H1 (cell line): ENCODE measurements at regions not wholly inside any gene's neighbourhood (a gene's known extent, or its start where the extent isn't known, plus 50 kb on each side); places are given as distances from the start of the nearest gene placed in this dataset.
A peak's percentile ranks its signal among the peaks of the same experiment; 100 is the strongest.

Experiments
- CTCF ChIA-PET: fragments of 300-600 bp; sonication (Branson Sonifier 250); formaldehyde crosslinking; loops from one replicate; lab custom pipeline; 2021; ENCODE audit not compliant: partially characterized antibody; lab: Charles Lee
- POLR2A ChIA-PET: fragments of 300-600 bp; sonication (Branson Sonifier 250); formaldehyde crosslinking; loops from one replicate; lab custom pipeline; 2021; ENCODE audit warnings: inconsistent platforms; ENCODE audit not compliant: partially characterized antibody; lab: Charles Lee
- DNase-seq, 2 experiments: peaks; one replicate each; pipeline versions ENCODE4 v3.0.0 to v3.0.0-alpha.2; 2010 to 2022; ENCODE audit warnings: low spot score in 2 of 2, low read depth in 1 of 2, mixed read lengths in 1 of 2
- FAIRE-seq: peaks from 2 replicates; lab custom pipeline; 2011; peaks lifted over from hg19 to GRCh38; lab: Jason Lieb, UNC
- H2AFZ ChIP-seq: 2 replicates; pipeline ENCODE4 v1.8.1; 2012; ENCODE audit warnings: low read length, inconsistent platforms
- H2AK5ac ChIP-seq: 2 replicates; pipeline ENCODE4 v1.6.1; 2013; ENCODE audit warnings: low read depth, low read length
- H2BK120ac ChIP-seq: replicated peaks from 2 replicates; pipeline ENCODE3; 2013; ENCODE audit warnings: low read depth, low read length, inconsistent platforms
- H2BK12ac ChIP-seq: 2 replicates; pipeline ENCODE4 v1.6.1; 2013; ENCODE audit warnings: low read depth, low read length
- H2BK15ac ChIP-seq: 2 replicates; pipeline ENCODE4 v1.6.1; 2013; ENCODE audit warnings: low read length
- H2BK20ac ChIP-seq: 2 replicates; pipeline ENCODE4 v1.6.1; 2013; ENCODE audit warnings: low read length
- H2BK5ac ChIP-seq: 2 replicates; pipeline ENCODE4 v1.6.1; 2013; ENCODE audit warnings: low read depth, low read length
- H3K14ac ChIP-seq: 2 replicates; pipeline ENCODE4 v1.6.1; 2013; ENCODE audit warnings: inconsistent platforms; ENCODE audit not compliant: insufficient read length
- H3K18ac ChIP-seq: 2 replicates; pipeline ENCODE4 v1.6.1; 2013; ENCODE audit warnings: low read length; ENCODE audit errors: extremely low read depth
- H3K23ac ChIP-seq: 2 replicates; pipeline ENCODE4 v1.6.1; 2013; ENCODE audit warnings: inconsistent platforms; ENCODE audit not compliant: insufficient read length
- H3K23me2 ChIP-seq: 2 replicates; pipeline ENCODE4 v1.6.1; 2013; ENCODE audit warnings: low read depth, low read length
- H3K27ac ChIP-seq: 2 replicates; pipeline ENCODE4 v1.6.1; 2011; ENCODE audit warnings: low read depth, low read length, inconsistent platforms
- H3K27me3 ChIP-seq, 4 experiments: replicated peaks in 1 of 4; 1 replicate in 1 of 4; 2 replicates in 3 of 4; pipeline versions ENCODE4 v1.6.1 to v1.8.1; 2011 to 2013; ENCODE audit warnings: low read length in 3 of 4, mild to moderate bottlenecking in 3 of 4, inconsistent platforms in 2 of 4, mixed read lengths in 2 of 4, moderate library complexity in 1 of 4; ENCODE audit not compliant: control insufficient read depth in 3 of 4, insufficient read depth in 3 of 4; ENCODE audit errors: extremely low read depth in 1 of 4
- H3K36me3 ChIP-seq, 4 experiments: 2 replicates each; pipeline versions ENCODE4 v1.6.1 to v1.8.1; 2011 to 2013; ENCODE audit warnings: mild to moderate bottlenecking in 4 of 4, low read length in 3 of 4, moderate library complexity in 2 of 4, control low read depth in 1 of 4, inconsistent platforms in 1 of 4; ENCODE audit not compliant: insufficient read depth in 4 of 4, control insufficient read depth in 2 of 4
- H3K4ac ChIP-seq: replicated peaks from 2 replicates; pipeline ENCODE3; 2013; ENCODE audit warnings: low read length, low read depth, mixed read lengths, inconsistent platforms; ENCODE audit not compliant: insufficient read length
- H3K4me1 ChIP-seq, 4 experiments: replicated peaks in 1 of 4; 1 replicate in 1 of 4; 2 replicates in 3 of 4; pipeline versions ENCODE4 v1.6.1 to v1.8.1; 2011 to 2013; ENCODE audit warnings: low read length in 3 of 4, inconsistent platforms in 2 of 4, mixed read lengths in 1 of 4; ENCODE audit not compliant: insufficient read depth in 4 of 4, control insufficient read depth in 3 of 4
- H3K4me2 ChIP-seq, 2 experiments: 2 replicates each; pipeline versions ENCODE4 v1.6.1 to v1.8.1; 2011 to 2013; ENCODE audit warnings: low read depth in 2 of 2, low read length in 2 of 2, control low read depth in 1 of 2, inconsistent platforms in 1 of 2, mild to moderate bottlenecking in 1 of 2; ENCODE audit not compliant: insufficient read depth in 1 of 2
- H3K4me3 ChIP-seq, 4 experiments: fragments of 200-600, 300-600 bp in 1 of 4; sonication (generic), shearing (Covaris generic), sonication (Bioruptor Twin) in 1 of 4; 2 replicates each; pipeline versions ENCODE4 v1.5.1 to v1.8.1; 2011 to 2016; ENCODE audit warnings: low read length in 4 of 4, low read depth in 3 of 4, control low read depth in 2 of 4, inconsistent platforms in 2 of 4, mild to moderate bottlenecking in 2 of 4, mixed read lengths in 1 of 4, moderate library complexity in 1 of 4; ENCODE audit not compliant: insufficient read depth in 2 of 4; ENCODE audit errors: extremely low read depth in 1 of 4
- H3K56ac ChIP-seq: replicated peaks from 2 replicates; pipeline ENCODE3; 2013; ENCODE audit warnings: low read depth, mild to moderate bottlenecking, mixed read lengths, low read length, inconsistent platforms; ENCODE audit not compliant: insufficient read length
- H3K79me1 ChIP-seq: 2 replicates; pipeline ENCODE4 v1.6.1; 2013; ENCODE audit warnings: low read depth, low read length, control low read depth
- H3K79me2 ChIP-seq, 2 experiments: 2 replicates each; pipeline versions ENCODE4 v1.6.1 to v1.8.1; 2012 to 2013; ENCODE audit warnings: low read length in 2 of 2, mild to moderate bottlenecking in 2 of 2, inconsistent platforms in 1 of 2; ENCODE audit not compliant: insufficient read depth in 2 of 2, control insufficient read depth in 1 of 2
- H3K9ac ChIP-seq, 4 experiments: replicated peaks in 1 of 4; 1 replicate in 1 of 4; 2 replicates in 3 of 4; pipeline versions ENCODE4 v1.6.1 to v1.8.1; 2011 to 2013; ENCODE audit warnings: low read depth in 3 of 4, low read length in 3 of 4, control low read depth in 2 of 4, mild to moderate bottlenecking in 2 of 4, moderate library complexity in 2 of 4, inconsistent platforms in 1 of 4; ENCODE audit errors: extremely low read depth in 1 of 4
- H3K9me3 ChIP-seq, 2 experiments: 2 replicates each; pipeline versions ENCODE4 v1.6.1 to v1.8.1; 2012 to 2013; ENCODE audit warnings: mild to moderate bottlenecking in 2 of 2, moderate library complexity in 2 of 2, control low read depth in 1 of 2, inconsistent platforms in 1 of 2, low read depth in 1 of 2, low read length in 1 of 2, mixed read lengths in 1 of 2; ENCODE audit not compliant: insufficient read depth in 2 of 2
- H4K20me1 ChIP-seq, 2 experiments: replicated peaks in 1 of 2; 2 replicates each; pipeline versions ENCODE3 to v1.8.1; 2011 to 2013; ENCODE audit warnings: inconsistent platforms in 2 of 2, low read length in 2 of 2, mild to moderate bottlenecking in 1 of 2; ENCODE audit not compliant: insufficient read depth in 2 of 2, control insufficient read depth in 1 of 2
- H4K5ac ChIP-seq: 2 replicates; pipeline ENCODE4 v1.6.1; 2013; ENCODE audit warnings: low read length, low read depth, mixed read lengths, inconsistent platforms; ENCODE audit not compliant: insufficient read length
- H4K8ac ChIP-seq: 2 replicates; pipeline ENCODE4 v1.8.0; 2013; ENCODE audit warnings: mild to moderate bottlenecking, moderate library complexity, low read length, inconsistent platforms; ENCODE audit not compliant: insufficient read depth; ENCODE audit errors: extremely low read depth
- H4K91ac ChIP-seq: replicated peaks from 2 replicates; pipeline ENCODE3; 2013; ENCODE audit warnings: low read length, mixed read lengths, inconsistent platforms; ENCODE audit not compliant: insufficient read length
- BRCA1 ChIP-seq: IDR thresholded peaks from 2 replicates; pipeline ENCODE4 v1.6.1; 2012; ENCODE audit warnings: low read depth, low read length, improper control_type of control experiment
- CBX8 ChIP-seq: fragments of 300-800, 300-1000 bp; sonication (generic); IDR thresholded peaks from 2 replicates; pipeline ENCODE4 v1.7.1; 2016; ENCODE audit warnings: low read depth, low read length, borderline replicate concordance
- MAX ChIP-seq: IDR thresholded peaks from 2 replicates; pipeline ENCODE4 v1.6.1; 2012; ENCODE audit warnings: inconsistent platforms
- RAD21 ChIP-seq, 2 experiments: IDR thresholded peaks in 1 of 2; conservative IDR thresholded peaks in 1 of 2; 2 replicates each; pipeline ENCODE4 v1.6.1; 2011; ENCODE audit warnings: low read depth in 2 of 2, low read length in 2 of 2, improper control_type of control experiment in 1 of 2, inconsistent platforms in 1 of 2, mild to moderate bottlenecking in 1 of 2, moderate library complexity in 1 of 2
- SIN3A ChIP-seq, 2 experiments: IDR thresholded peaks in 1 of 2; conservative IDR thresholded peaks in 1 of 2; 2 replicates each; pipeline ENCODE4 v1.6.1; 2011 to 2012; ENCODE audit warnings: low read length in 2 of 2, improper control_type of control experiment in 1 of 2, low read depth in 1 of 2, mild to moderate bottlenecking in 1 of 2
- SP4 ChIP-seq: IDR thresholded peaks from 2 replicates; pipeline ENCODE4 v1.6.1; 2012; ENCODE audit warnings: low read length, inconsistent platforms
- TAF1 ChIP-seq: IDR thresholded peaks from 2 replicates; pipeline ENCODE4 v1.6.1; 2011; ENCODE audit warnings: mild to moderate bottlenecking, low read depth, low read length
- TAF7 ChIP-seq: optimal IDR thresholded peaks from 2 replicates; pipeline ENCODE3; 2011; ENCODE audit warnings: low read depth, mild to moderate bottlenecking, inconsistent platforms, low read length, moderate library complexity, borderline replicate concordance
- TCF12 ChIP-seq: IDR thresholded peaks from 2 replicates; pipeline ENCODE4 v1.6.1; 2011; ENCODE audit warnings: low read depth, mild to moderate bottlenecking, low read length
- USF2 ChIP-seq: IDR thresholded peaks from 2 replicates; pipeline ENCODE4 v1.6.1; 2011; ENCODE audit warnings: low read length, improper control_type of control experiment
- WGBS, 2 experiments: shearing (Covaris generic) in 1 of 2; methylation state at CpG; one replicate each; pipeline versions ENCODE4 v1.1.6 to v1.1.7; 2013 to 2015; ENCODE audit warnings: low lambda C conversion rate in 2 of 2, mixed read lengths in 2 of 2, inconsistent platforms in 1 of 2, low coverage in 1 of 2, missing lambda C conversion rate in 1 of 2; ENCODE audit not compliant: insufficient replicate concordance in 2 of 2, insufficient coverage in 1 of 2, insufficient read length in 1 of 2; ENCODE audit errors: extremely low coverage in 1 of 2, missing lambda C conversion rate in 1 of 2; 5-methylcytosine and 5-hydroxymethylcytosine counted together

GRCh38 chr15:69857686-69858391 is 239.9 kb downstream of the TLE3 start:
- no peaks in the 10 kb centered on the region; a peak in 1 of 7 replicates for H3K27me3 ChIP-seq
- no peak overlapping the region for H3K14ac ChIP-seq
- H3K56ac ChIP-seq = no peak overlapping the region
- no peaks in the 10 kb centered on the region for H3K9me3 ChIP-seq
- H3K79me2 ChIP-seq = no peaks in the 10 kb centered on the region
- ChIA-PET CTCF (interaction anchor here (1.2 to 1.3 kb wide), 2 partner anchors 135 to 206 kb away, joined by 3 to 4 read pairs; no protein-coding TSS in a partner anchor), POLR2A (no interaction called here)
- H4K5ac ChIP-seq = no peak overlapping the region
- no peak overlapping the region for H2AK5ac ChIP-seq
- H3K23me2 ChIP-seq = 0 out of 2 replicates have a peak, but pooled peaks cover 1% of the 10 kb centered on the region
- H3K9ac ChIP-seq = no peak overlapping the region
- H4K8ac ChIP-seq = no peak overlapping the region
- FAIRE-seq (no peak), DNase-seq (no peak)
- no peak overlapping the region for H4K91ac ChIP-seq
- peaks cover 0 to 4% (median 0%) of the 10 kb centered on the region in 4 experiments; a peak in 1 of 7 replicates for H3K4me1 ChIP-seq
- no peak overlapping the region; the same call in 1 of the 2 replicates for H3K18ac ChIP-seq
- no peak overlapping the region for H2BK12ac ChIP-seq
- H3K36me3 ChIP-seq = no peaks in the 10 kb centered on the region
- no peak overlapping the region for H2BK20ac ChIP-seq
- H3K79me1 ChIP-seq = no peaks in the 10 kb centered on the region
- H2BK5ac ChIP-seq = 0 out of 2 replicates have a peak overlapping the region, but pooled peaks have one; percentile 30
- no peaks in the 10 kb centered on the region for H4K20me1 ChIP-seq
- H3K4me3 ChIP-seq = no peak overlapping the region
- H2BK120ac ChIP-seq = no peak overlapping the region
- H3K23ac ChIP-seq = no peak overlapping the region
- no peak overlapping the region for H2AFZ ChIP-seq
- no peak overlapping the region for H2BK15ac ChIP-seq
- no peak overlapping the region for H3K4me2 ChIP-seq
- H3K4ac ChIP-seq = no peak overlapping the region
- H3K27ac ChIP-seq = no peak overlapping the region
- 91% methylated on average over 10 of the region's 10 CpGs; no CpG with 5 or more reads in 1 of the 2 experiments for WGBS, 2 experiments
- no peak for TF ChIP-seq SIN3A (conservative IDR thresholded peaks at IDR 0.05 in 1 of 2, IDR thresholded peaks at IDR 0.05 in 1 of 2; ENCODE audit: low read depth in 1 of 2, low read length in 2 of 2)
- TF ChIP-seq RAD21 (IDR thresholded peaks at IDR 0.05 in 1 of 2, conservative IDR thresholded peaks at IDR 0.05 in 1 of 2; ENCODE audit: low read depth in 2 of 2, low read length in 2 of 2) = no peak
- TF ChIP-seq TCF12 = no peak
- no peak for TF ChIP-seq USF2
- TF ChIP-seq MAX = no peak
- no peak for TF ChIP-seq TAF7
- no peak for TF ChIP-seq SP4
- no peak for TF ChIP-seq TAF1
- TF ChIP-seq BRCA1 = no peak
- no peak for TF ChIP-seq CBX8
